GM18505 (cell line): ENCODE measurements at regions not wholly inside any gene's neighbourhood (a gene's known extent, or its start where the extent isn't known, plus 50 kb on each side); places are given as distances from the start of the nearest gene placed in this dataset.

Source experiments
- ATAC-seq: cut with Tn5 transposase; IDR thresholded peaks from one replicate; pipeline ENCODE4 v1.9.1; 2021; ENCODE audit not compliant: unreplicated experiment
- POLR2A ChIP-seq: IDR thresholded peaks from 4 replicates; pipeline ENCODE4 v1.6.1; 2011; ENCODE audit warnings: borderline replicate concordance; ENCODE audit not compliant: insufficient read depth, insufficient read length; ENCODE audit errors: extremely low read depth

GRCh38 chr3:72222410-72222809 is 437.5 kb upstream of the PROK2 start:
- no peak for TF ChIP-seq POLR2A
- no peak for ATAC-seq

- ATAC-seq: no peak
- no peak for TF ChIP-seq POLR2A
Observed at GRCh38 chr3:72220946-72221345, 436.0 kb upstream of the PROK2 start.

DNA sequence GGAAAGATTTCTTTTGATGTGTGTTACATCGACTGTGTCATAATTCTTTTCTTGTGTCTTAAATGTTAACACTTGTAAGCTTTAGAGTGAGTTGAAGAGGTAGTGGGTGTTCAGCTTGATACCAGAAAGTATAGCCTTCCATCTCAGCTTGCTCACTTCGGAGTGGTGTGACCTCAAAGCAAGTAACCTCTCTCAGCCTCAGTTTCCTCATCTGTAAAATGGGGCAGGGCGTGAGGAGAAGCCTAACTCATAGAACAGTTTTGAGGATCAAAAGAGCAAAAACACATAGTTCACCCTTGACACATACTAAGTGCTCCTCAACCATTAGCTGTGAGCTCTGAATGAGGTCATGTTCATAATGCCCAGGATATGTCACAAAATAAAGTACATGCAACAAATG is 434.8 kb upstream of the PROK2 start:
- TF ChIP-seq POLR2A: no peak
- no peak for ATAC-seq

DNA sequence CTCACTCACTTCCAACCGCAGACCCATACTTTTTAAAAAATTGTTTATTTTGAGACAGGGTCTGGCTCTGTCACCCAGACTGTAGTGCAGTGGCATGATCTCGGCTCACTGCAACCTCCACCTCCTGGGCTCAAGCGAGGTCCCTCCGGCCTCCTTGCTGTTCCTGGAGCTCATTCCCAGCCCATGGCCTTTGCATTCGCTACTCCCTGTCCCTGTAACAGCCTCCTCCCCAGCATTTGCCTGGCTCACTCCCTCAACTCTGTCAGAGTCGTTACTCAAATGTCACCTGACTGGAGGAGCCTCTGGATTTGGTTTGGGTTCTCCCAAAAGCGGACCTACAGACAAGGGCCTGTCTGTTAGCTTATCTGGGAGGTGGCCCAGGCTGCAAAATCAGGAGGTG is 432.6 kb upstream of the PROK2 start:
- no peak for ATAC-seq
- no peak for TF ChIP-seq POLR2A

DNA sequence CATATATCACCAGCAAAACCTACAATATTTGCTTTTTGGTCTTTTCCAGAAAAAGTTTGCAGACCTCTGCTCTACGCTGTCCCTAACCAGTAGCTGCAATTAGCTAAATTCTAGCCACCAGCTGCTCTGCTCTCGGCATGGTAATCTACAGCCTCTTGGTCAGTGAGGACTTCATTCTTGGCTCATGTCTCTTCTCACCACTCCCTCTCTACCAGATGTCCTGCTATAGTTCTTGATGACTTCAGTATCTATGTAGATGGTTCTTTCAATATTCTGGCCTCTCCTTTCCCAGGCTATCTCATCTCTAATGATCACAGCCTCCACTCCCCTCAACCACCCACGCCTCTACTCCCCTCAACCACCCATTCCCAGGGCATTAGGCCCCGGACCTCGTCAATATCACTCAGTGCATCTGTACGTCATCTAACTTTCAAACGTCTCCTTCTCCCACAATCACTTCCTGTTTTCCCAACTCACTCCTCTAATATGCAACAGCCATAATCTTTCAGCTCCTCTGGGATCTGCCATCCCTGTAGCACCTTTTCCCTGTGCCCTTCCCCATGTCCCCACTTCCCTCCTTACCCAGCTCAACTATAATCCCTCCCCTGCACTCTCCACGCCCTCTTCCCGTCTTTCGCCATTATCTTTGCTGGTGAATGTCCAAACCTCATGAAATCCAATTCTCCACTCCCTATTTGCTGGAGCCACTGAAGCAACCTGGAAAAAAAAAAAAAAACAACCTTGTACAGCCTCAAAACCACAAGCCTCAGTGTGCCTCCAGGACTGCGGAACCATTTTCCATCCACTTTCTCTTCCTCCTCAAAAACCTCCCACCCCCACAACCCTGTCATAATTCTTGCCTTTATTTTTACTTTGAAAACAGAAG is 429.4 kb upstream of the PROK2 start:
- ATAC-seq: no peak
- no peak for TF ChIP-seq POLR2A

DNA sequence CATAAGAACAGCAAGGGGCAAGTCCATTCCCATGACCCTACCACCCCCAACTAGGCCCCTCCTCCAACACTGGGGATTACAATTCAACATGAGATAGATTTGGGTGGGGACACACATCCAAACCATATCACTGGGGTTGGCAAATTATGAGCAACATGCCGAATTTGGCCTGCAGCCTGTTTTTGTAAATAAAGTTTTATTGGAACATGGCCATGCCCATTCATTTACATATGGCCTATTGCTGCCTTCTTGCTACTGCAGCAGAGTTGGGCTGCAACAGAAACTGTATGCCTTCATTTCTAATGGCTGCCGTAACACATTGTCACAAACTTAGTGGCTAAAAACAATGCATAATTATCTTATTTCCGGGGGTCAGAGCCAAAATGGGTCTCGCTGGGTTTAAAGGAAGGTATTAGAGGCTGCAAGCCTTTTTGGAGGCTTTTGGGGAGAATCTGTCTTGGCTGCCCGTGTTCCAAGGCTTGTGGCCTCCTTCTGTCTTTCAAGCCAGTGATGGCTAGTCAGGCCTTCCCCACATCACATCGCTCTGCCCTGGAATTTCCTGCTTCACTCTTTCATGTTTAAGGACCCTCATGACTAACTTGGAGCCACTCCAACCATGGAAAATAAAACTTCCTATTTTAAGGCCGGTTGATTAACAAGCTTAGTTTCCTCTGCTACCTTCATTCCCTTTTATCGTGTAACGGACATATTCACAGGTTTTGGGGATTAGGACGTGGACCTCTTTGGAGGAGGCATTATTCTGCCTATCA is 428.5 kb upstream of the PROK2 start:
- TF ChIP-seq POLR2A: no peak
- ATAC-seq: no peak

DNA sequence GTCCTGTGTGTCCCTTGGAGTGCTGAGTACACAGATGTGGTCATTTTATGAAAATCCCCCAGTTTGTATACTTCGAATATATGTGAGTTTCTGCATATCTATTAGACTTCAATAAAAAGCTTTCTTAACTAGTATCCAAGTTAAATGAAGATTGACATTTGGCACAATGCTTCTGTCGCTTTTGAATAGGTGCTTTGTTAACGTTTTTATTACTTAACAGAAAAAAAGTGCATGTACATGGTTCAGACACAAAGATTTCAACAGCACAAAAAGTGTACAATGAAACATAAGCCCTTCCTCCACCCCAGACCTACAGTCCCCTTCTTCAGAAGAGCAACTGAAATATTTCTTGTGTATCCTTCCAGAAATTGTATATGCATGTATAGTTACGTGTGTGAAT is 427.4 kb upstream of the PROK2 start:
- no peak for TF ChIP-seq POLR2A
- ATAC-seq: no peak

DNA sequence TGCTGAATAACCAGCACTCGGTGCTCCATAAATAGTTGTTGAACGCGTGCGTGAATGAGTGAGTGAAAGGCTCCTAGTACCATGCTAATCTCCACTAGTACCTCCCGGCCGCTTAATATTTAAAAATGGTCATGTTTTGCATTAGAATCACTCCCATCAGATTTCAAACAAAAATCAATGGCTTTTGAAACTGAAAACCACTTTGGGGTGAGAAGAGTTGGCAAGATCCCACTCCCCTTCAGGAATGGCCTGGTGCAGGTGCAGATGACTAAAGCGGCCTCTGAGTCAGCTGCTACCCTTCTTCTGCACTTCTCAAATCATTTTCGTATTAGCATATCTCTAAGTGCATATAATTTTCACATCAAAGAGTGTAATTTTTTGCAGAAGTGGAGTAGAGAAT is 425.3 kb upstream of the PROK2 start:
- ATAC-seq: no peak

GRCh38 chr3:72205297-72205826 is 420.4 kb upstream of the PROK2 start:
- ATAC-seq: no peak
- TF ChIP-seq POLR2A: no peak

More for the DNA sequence above, 425.3 kb upstream of the PROK2 start:
- no peak for TF ChIP-seq POLR2A

GRCh38 chr3:72204452-72204851 is 419.5 kb upstream of the PROK2 start:
- no peak for ATAC-seq
- TF ChIP-seq POLR2A: no peak

GRCh38 chr3:72203613-72204349 is 418.8 kb upstream of the PROK2 start:
- no peak for TF ChIP-seq POLR2A
- no peak for ATAC-seq

DNA sequence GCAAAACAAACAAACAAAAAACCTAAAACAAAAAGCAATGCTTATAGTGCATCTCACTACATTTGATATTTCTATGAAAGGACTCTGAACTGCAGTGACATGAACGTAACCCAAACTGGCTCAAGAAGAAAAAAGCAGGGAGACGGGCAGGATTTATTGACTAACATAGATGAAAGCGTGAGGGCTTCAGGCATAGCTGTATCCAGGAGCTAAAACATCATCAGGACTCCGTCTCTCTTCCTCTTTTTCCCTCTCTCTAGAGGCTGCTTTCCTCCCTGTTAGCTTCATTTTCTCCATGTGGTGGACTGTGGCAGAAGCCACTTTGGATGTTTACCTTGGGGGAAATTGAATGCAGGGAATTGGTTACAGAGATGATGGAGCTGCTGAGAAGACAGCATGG is 418.2 kb upstream of the PROK2 start:
- no peak for ATAC-seq
- TF ChIP-seq POLR2A: no peak

GRCh38 chr3:72200332-72200731 is 415.4 kb upstream of the PROK2 start:
- ATAC-seq: no peak
- TF ChIP-seq POLR2A: no peak
